IMR-90 (cell line): ENCODE measurements at regions not wholly inside any gene's neighbourhood (a gene's known extent, or its start where the extent isn't known, plus 50 kb on each side); places are given as distances from the start of the nearest gene placed in this dataset.

Experiments
- ATAC-seq: fragments of 200-7000 bp; cut with Tn5 transposase; 2 replicates; pipeline ENCODE4 v1.9.1; 2020; ENCODE audit warnings: low read depth, mild to moderate bottlenecking, moderate library complexity
- BruUV-seq: library from RNA; stranded (reverse); fragments of 400-500 nt; replicated peaks from 2 replicates; lab custom pipeline; 2021; lab: Mats Ljungman, UMichigan
- CTCF ChIA-PET: fragments of 300-600 bp; formaldehyde crosslinking; extraction: SDS; loops from one replicate; lab custom pipeline; 2021; ENCODE audit warnings: antibody characterized with exemption; lab: Yijun Ruan, JAX
- POLR2A ChIA-PET: fragments of 300-600 bp; sonication (Branson Sonifier 250); formaldehyde crosslinking; loops from one replicate; lab custom pipeline; 2022; ENCODE audit warnings: antibody characterized with exemption; ENCODE audit not compliant: unreplicated experiment; lab: Charles Lee
- DNase-seq: peaks from one replicate; pipeline ENCODE4 v3.0.0; 2013
- H2AFZ ChIP-seq: replicated peaks from 2 replicates; pipeline ENCODE3; 2013; ENCODE audit warnings: low read length, mild to moderate bottlenecking; ENCODE audit not compliant: poor library complexity
- H2AK5ac ChIP-seq: 2 replicates; pipeline ENCODE4 v1.6.1; 2013; ENCODE audit warnings: low read depth, low read length, inconsistent platforms
- H2AK9ac ChIP-seq: replicated peaks from 2 replicates; pipeline ENCODE3; 2013; ENCODE audit warnings: mild to moderate bottlenecking, low read depth, low read length, moderate library complexity; ENCODE audit not compliant: poor library complexity
- H2BK120ac ChIP-seq: 2 replicates; pipeline ENCODE4 v1.6.1; 2013; ENCODE audit warnings: low read depth, low read length, inconsistent platforms
- H2BK15ac ChIP-seq: 3 replicates; pipeline ENCODE4 v1.6.1; 2013; ENCODE audit warnings: low read depth, low read length, inconsistent platforms
- H2BK20ac ChIP-seq: 2 replicates; pipeline ENCODE4 v1.6.1; 2013; ENCODE audit warnings: low read depth, mild to moderate bottlenecking, inconsistent platforms, low read length, moderate library complexity
- H2BK5ac ChIP-seq: 2 replicates; pipeline ENCODE4 v1.6.1; 2013; ENCODE audit warnings: mild to moderate bottlenecking, low read depth, low read length, inconsistent platforms; ENCODE audit not compliant: poor library complexity, severe bottlenecking
- H3K14ac ChIP-seq: replicated peaks from 2 replicates; pipeline ENCODE4 v1.6.1; 2013; ENCODE audit warnings: low read depth, low read length, inconsistent platforms
- H3K18ac ChIP-seq: 2 replicates; pipeline ENCODE4 v1.6.1; 2013; ENCODE audit warnings: low read depth, low read length, control low read depth
- H3K23ac ChIP-seq: 2 replicates; pipeline ENCODE4 v1.6.1; 2013; ENCODE audit warnings: low read depth, low read length, inconsistent platforms
- H3K27ac ChIP-seq: 2 replicates; pipeline ENCODE4 v1.5.1; 2013; ENCODE audit warnings: mild to moderate bottlenecking, control low read depth, low read length; ENCODE audit not compliant: insufficient read depth
- H3K27me3 ChIP-seq: 2 replicates; pipeline ENCODE4 v1.6.1; 2013; ENCODE audit warnings: low read length; ENCODE audit not compliant: control insufficient read depth, insufficient read depth
- H3K36me3 ChIP-seq: 2 replicates; pipeline ENCODE4 v1.6.1; 2013; ENCODE audit warnings: low read length, mixed read lengths; ENCODE audit not compliant: control insufficient read depth, insufficient read depth
- H3K4ac ChIP-seq: 2 replicates; pipeline ENCODE4 v1.6.1; 2013; ENCODE audit warnings: low read depth, low read length, inconsistent platforms
- H3K4me1 ChIP-seq: 2 replicates; pipeline ENCODE4 v1.6.1; 2013; ENCODE audit warnings: low read length, mixed read lengths; ENCODE audit not compliant: control insufficient read depth, insufficient read depth
- H3K4me2 ChIP-seq: 2 replicates; pipeline ENCODE4 v1.6.1; 2013; ENCODE audit warnings: low read depth, mild to moderate bottlenecking, control low read depth, low read length, moderate library complexity
- H3K4me3 ChIP-seq: 2 replicates; pipeline ENCODE4 v1.5.1; 2013; ENCODE audit warnings: low read depth, mild to moderate bottlenecking, control low read depth, low read length, moderate library complexity; ENCODE audit not compliant: insufficient read depth
- H3K56ac ChIP-seq: 2 replicates; pipeline ENCODE4 v1.6.1; 2013; ENCODE audit warnings: low read length, inconsistent platforms; ENCODE audit not compliant: insufficient read depth; ENCODE audit errors: extremely low read depth
- H3K79me1 ChIP-seq, 2 experiments: 2 replicates each; pipeline ENCODE4 v1.6.1; 2013; ENCODE audit warnings: low read length in 2 of 2, inconsistent platforms in 1 of 2, low read depth in 1 of 2
- H3K9ac ChIP-seq: 2 replicates; pipeline ENCODE4 v1.6.1; 2013; ENCODE audit warnings: low read depth, low read length, control low read depth
- H3K9me1 ChIP-seq: 2 replicates; pipeline ENCODE4 v1.6.1; 2013; ENCODE audit warnings: low read length, inconsistent platforms; ENCODE audit not compliant: insufficient read depth
- H3K9me3 ChIP-seq: 2 replicates; pipeline ENCODE4 v1.6.1; 2013; ENCODE audit warnings: low read length; ENCODE audit not compliant: control insufficient read depth, insufficient read depth
- H4K20me1 ChIP-seq: 2 replicates; pipeline ENCODE4 v1.6.1; 2013; ENCODE audit warnings: low read length, inconsistent platforms; ENCODE audit not compliant: insufficient read depth
- H4K5ac ChIP-seq: 2 replicates; pipeline ENCODE4 v1.6.1; 2013; ENCODE audit warnings: mild to moderate bottlenecking, low read depth, low read length, control low read depth
- H4K8ac ChIP-seq, 2 experiments: 2 replicates each; pipeline ENCODE4 v1.6.1; 2013; ENCODE audit warnings: low read depth in 2 of 2, low read length in 2 of 2, control low read depth in 1 of 2, inconsistent platforms in 1 of 2
- H4K91ac ChIP-seq: 2 replicates; pipeline ENCODE4 v1.6.1; 2013; ENCODE audit warnings: low read depth, low read length, inconsistent platforms; ENCODE audit not compliant: insufficient read depth
- BHLHE40 ChIP-seq: fragments of 150-350 bp; IDR thresholded peaks from 2 replicates; pipeline ENCODE4 v1.6.1; 2016; ENCODE audit warnings: mild to moderate bottlenecking, low read depth, low read length
- USF2 ChIP-seq: fragments of 150-350 bp; IDR thresholded peaks from 2 replicates; pipeline ENCODE4 v1.6.1; 2017; ENCODE audit warnings: mild to moderate bottlenecking, antibody characterized with exemption, low read length, low read depth
- WGBS, 2 experiments: methylation state at CpG; one replicate each; pipeline versions ENCODE4 v1.1.5 to v1.1.7; 2013; ENCODE audit warnings: missing lambda C conversion rate in 2 of 2; ENCODE audit not compliant: insufficient read length in 1 of 2; ENCODE audit errors: extremely low coverage in 2 of 2; 5-methylcytosine and 5-hydroxymethylcytosine counted together
- dilution Hi-C: fragments of 300-500 bp; cut with HindIII; formaldehyde crosslinking; loops from one replicate; pipeline ENCODE4 v1.14.3; 2018; ENCODE audit warnings: low sequenced_read_pairs; ENCODE audit not compliant: unreplicated experiment
- in situ Hi-C: fragments of 300-500 bp; cut with MboI; formaldehyde crosslinking; loops from 3 replicates; pipeline ENCODE4 v1.14.3; 2019; ENCODE audit warnings: low sequenced_read_pairs, inconsistent platforms, mixed read lengths
- intact Hi-C: fragments of 100-400 bp; cut with micrococcal nuclease; formaldehyde crosslinking; loops from 2 replicates; pipeline ENCODE4 v1.10.0; 2022

GRCh38 chr2:182616471-182617393 lies 99.3 kb upstream of the DNAJC10 start:
- Histone ChIP-seq H2AK9ac (no peak overlapping the region), H4K91ac (peak overlapping the region; percentile 80), H3K4me3 (no peak overlapping the region), H3K27me3 (no peaks in the 10 kb centered on the region), H3K14ac (peak overlapping the region; percentile 60; the same call in 1 of the 2 replicates), H3K4me1 (peaks cover 13% of the 10 kb centered on the region), H2BK20ac (peak overlapping the region; percentile 69), H3K23ac (peak overlapping the region; percentile 46), H4K5ac (peak overlapping the region; percentile 63; the same call in 1 of the 2 replicates), H3K4ac (peak overlapping the region; percentile 69), H4K8ac (peak overlapping the region in 1 of 2 experiments; percentile 68; a peak in 2 of 4 replicates), H2AFZ (no peak overlapping the region), H2BK15ac (peak overlapping the region; percentile 33; the same call in 1 of the 3 replicates), H4K20me1 (no peaks in the 10 kb centered on the region), H2BK5ac (peak overlapping the region; percentile 57), H3K9ac (no peak overlapping the region), H3K56ac (peak overlapping the region; percentile 3; the same call in 1 of the 2 replicates), H3K9me3 (no peaks in the 10 kb centered on the region), H3K27ac (no peak overlapping the region), H2BK120ac (peak overlapping the region; percentile 79), H3K79me1 (no peaks in the 10 kb centered on the region), H3K18ac (peak overlapping the region; percentile 45), H3K36me3 (no peaks in the 10 kb centered on the region), H3K4me2 (no peak overlapping the region), H2AK5ac (peak overlapping the region; percentile 22; the same call in 1 of the 2 replicates), H3K9me1 (peaks cover 5% of the 10 kb centered on the region)
- no CpG with 5 or more reads among the region's 3 CpGs for WGBS, 2 experiments
- in situ Hi-C loops (no loop called here), intact Hi-C loops (no loop called here), dilution Hi-C loops (no loop called here)
- DNase-seq: peak; percentile 69
- CTCF ChIA-PET: no interaction called here
- POLR2A ChIA-PET: no interaction called here
- no peak for TF ChIP-seq BHLHE40
- no peak for TF ChIP-seq USF2
- BruUV-seq: no TSS peak
- peak; percentile 73 for ATAC-seq
